GM12891 (cell line): ENCODE measurements at regions not wholly inside any gene's neighbourhood (a gene's known extent, or its start where the extent isn't known, plus 50 kb on each side); places are given as distances from the start of the nearest gene placed in this dataset.

Experiments used
- POLR2A ChIP-seq: IDR thresholded peaks from 2 replicates; pipeline ENCODE4 v1.6.1; 2011; ENCODE audit warnings: low read depth, low read length, control low read depth
- TAF1 ChIP-seq: IDR thresholded peaks from 2 replicates; pipeline ENCODE4 v1.6.1; 2011; ENCODE audit warnings: low read depth, low read length, control low read depth

GRCh38 chrX:6299724-6300123, 71.1 kb upstream of the NLGN4X start:
- no peak for TF ChIP-seq TAF1
- no peak for TF ChIP-seq POLR2A
